Cerebellar cortex (tissue), 1 donor: ENCODE measurements at regions not wholly inside any gene's neighbourhood (a gene's known extent, or its start where the extent isn't known, plus 50 kb on each side); places are given as distances from the start of the nearest gene placed in this dataset.
"Not testable (repeated sequence)": the region's sequence is repeated elsewhere in the genome, so short reads cannot be mapped to it uniquely, and the experiment has no call there.

Experiments used
- DNase-seq: peaks from one replicate; pipeline ENCODE4 v3.0.0-alpha.2; 2015; ENCODE audit warnings: low spot score

- DNase-seq: no peak
Measured at GRCh38 chr5:158058208-158059120, 199.5 kb upstream of the CLINT1 start.

DNA sequence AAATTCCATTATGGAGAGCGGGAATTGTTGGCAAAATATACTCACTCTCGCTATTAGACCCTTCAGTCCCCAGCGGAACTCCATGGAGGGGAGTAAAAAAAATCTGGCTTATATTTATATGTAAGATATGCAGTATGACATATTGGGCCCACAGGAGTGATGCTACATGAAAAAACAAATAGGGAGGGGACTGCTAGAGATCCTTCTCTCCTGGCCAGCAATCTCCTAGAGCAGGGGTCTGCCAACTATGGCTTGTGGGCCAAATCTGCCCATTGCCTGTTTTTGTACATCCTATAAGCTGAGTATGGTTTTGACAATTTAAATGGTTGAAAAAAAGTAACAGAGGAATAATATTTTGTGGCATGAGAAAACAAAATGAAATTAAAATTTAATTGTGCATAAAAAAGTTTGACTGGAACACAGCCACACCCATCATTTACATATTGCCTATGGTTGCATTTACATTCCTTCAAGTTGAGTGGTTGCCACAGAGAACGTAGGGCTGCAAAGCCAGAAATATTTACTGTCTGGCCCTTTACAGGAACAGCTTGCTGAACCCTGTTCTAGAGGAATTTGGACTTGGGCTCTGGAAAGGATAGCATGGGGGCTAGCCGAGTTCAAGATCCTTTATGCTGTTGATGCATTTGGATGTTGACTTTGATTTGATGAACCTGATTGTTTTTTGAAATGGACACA, 197.3 kb upstream of the CLINT1 start:
- no peak for DNase-seq

GRCh38 chr5:158055111-158055501, 196.2 kb upstream of the CLINT1 start:
- no peak for DNase-seq

GRCh38 chr5:158054223-158055110, 195.5 kb upstream of the CLINT1 start:
- DNase-seq: no peak

DNA sequence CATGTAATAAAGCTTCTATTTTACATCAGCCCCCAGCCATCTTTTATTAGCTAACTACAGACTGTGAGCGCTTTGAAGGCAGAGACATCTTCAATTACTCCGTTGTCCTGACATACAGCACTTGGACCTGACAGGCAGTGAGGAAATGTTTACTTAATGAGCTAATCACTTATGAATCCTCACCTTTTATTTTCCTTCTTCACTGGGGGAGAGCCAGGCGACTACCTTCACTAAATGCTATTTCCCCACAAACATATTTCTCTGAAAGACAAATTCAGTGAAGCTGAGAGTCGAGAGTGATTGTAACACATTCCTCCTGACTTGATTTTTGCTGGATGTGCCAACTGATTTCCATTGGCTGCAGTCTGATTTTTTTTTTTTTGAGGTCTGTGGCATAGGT, 192.1 kb upstream of the CLINT1 start:
- no peak for DNase-seq

DNA sequence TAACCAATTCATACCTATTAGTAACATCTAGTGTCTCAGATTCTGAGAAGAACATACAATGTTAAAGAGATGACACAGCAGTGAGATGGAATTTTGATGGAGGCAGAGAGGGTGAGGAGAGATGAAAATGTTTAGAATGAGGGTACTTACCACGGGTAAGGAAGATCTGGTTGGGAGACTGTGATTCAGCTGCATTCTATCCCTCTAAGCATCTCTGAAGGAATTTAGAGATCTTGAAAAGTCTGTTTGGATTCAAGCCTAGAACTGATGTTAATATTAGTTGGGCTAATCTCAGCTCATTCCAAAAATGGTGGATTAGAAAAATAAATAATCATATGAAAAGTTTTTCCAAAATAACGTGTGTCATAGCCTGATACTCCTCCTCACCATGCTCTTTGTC, 191.5 kb upstream of the CLINT1 start:
- no peak for DNase-seq

GRCh38 chr5:158049459-158049858, 190.5 kb upstream of the CLINT1 start:
- DNase-seq: no peak

GRCh38 chr5:158045696-158046095, 186.8 kb upstream of the CLINT1 start:
- no peak for DNase-seq

DNA sequence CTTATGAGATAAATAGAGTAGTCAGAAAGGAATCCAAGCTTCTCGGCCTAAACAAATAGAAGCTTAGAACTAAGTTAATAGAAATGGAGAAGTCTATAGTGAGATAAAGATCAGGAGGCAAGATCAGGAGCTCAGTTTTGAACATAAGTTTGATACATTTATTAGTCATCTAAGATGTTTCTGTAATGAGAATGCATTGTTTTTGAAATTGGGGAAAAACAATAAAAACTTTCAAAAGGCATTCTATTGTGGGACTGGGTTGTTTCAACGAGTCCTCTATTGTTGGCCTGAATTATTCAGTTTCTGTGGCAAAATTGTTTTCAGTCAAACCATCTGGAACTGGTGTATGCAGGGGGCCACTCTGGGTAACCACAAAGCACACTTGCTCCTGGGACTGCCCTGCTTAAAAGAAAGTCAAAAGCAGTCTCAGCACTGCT, 181.0 kb upstream of the CLINT1 start:
- DNase-seq: no peak

DNA sequence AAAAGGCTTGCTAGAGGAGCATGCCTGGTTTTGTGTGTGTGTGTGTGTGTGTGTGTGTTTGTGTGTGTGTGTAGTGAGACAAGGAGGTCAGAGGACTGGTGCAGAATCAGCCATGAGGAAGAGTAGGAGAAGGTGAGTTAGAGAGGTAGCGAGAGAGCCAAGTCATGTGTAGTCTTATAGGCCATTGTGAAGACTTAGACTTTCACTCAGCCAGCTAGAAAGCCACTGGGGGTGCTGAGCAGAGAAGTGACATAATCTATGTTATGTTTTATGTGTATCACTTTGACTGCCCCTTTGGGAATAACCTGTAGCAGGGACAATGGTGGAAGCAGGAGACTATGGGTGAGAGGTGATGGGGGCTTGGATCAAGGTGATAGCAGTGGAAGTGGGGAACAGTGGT, 180.5 kb upstream of the CLINT1 start:
- DNase-seq: no peak

- not testable (repeated sequence) for DNase-seq
Measured at GRCh38 chr5:158036983-158037595, 178.1 kb upstream of the CLINT1 start.

- DNase-seq: not testable (repeated sequence)
Measured at GRCh38 chr5:158034586-158034985, 175.6 kb upstream of the CLINT1 start.

DNA sequence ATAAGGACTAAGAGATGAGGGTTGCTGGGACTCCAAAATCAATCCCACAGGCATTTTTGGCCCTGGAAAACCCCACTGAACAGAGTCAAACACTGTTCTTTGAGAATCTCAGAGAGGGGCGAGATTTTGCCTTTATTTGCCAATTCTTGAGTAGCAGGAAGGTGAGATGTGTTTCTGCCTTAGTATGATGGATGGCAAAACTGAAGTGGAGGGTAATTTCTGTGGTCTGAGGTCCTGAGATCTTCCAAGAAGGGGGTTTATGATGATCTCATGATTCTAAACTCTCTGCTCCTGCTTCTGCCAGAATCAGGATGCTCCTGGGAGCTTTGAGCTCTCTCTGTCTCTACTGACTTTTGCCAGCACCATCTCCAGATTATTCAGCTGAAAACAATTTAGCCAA, 174.8 kb upstream of the CLINT1 start:
- no peak for DNase-seq

GRCh38 chr5:158033076-158033475, 174.1 kb upstream of the CLINT1 start:
- no peak for DNase-seq

- DNase-seq: no peak
Measured at GRCh38 chr5:158032246-158032645, 173.3 kb upstream of the CLINT1 start.

- no peak for DNase-seq
Measured at GRCh38 chr5:158027806-158028775, 169.1 kb upstream of the CLINT1 start.

DNA sequence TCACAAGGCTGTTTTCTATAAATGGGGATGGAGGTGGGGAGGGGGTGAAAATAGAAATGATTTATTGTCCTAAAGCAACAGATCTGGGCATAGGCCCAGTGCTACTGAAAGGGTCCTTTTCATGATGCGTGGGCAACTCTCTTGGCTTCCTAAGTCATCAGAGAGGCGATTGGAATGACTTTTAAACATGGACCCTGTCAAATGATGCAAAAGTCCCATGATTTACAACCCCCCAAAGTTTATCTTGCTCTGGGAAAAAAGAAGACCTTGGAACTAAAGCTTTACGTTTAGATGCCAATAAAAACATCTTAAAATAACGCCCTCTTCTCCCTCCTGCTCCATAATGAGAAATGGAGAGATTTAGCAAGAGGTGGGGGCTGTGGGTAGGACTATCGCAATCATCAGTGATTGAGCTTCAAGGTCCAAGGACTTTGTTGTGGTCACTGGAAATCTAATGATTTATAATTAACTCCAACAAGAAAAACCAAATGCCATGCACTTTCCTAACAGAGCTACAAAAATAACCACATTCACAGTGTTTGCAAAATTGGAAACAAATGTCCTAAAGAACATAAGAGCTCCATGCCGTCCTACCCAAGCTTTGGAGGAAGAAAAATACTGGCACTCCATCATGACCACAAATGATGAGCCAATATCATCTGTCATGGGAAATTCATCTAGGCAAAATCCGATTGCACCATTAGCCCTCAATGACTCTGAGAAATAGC, 167.5 kb upstream of the CLINT1 start:
- DNase-seq: no peak

DNA sequence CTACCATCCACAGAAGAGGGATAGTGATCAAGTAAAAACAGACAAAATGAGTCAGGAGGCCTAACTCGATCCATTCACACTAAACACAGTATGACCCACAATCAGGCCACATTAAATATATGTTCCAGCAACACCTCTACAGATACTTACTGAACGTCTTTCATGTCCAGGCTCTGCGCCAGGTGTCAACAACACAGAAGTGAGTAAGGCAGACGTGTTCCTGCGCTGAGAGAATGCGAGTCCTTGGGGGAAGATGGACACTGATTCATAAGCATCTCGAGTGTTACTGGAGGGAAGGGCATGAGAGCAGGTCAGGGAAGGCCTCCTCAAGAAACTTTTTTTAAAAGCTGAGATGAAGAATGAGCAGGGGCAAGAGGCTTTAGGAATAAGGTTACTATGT, 164.3 kb upstream of the CLINT1 start:
- no peak for DNase-seq

DNA sequence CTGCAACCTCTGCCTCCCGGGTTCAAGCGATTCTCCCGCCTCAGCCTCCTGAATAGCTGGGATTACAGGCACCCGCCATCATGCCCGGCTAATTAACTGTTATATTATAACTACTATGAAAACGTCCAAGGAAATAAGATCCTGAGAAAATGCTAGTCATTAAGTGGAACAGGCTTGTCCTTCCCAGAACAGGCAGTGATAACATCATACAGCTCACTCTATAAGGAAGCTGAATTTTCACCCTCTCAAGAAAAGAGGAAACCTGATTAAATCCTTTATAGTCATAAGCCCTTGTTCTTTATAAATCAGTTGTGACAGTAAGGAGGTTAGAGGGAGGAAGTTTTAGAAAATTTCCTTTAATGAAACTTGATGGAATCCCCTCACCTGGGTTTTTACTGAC, 163.9 kb upstream of the CLINT1 start:
- no peak for DNase-seq

DNA sequence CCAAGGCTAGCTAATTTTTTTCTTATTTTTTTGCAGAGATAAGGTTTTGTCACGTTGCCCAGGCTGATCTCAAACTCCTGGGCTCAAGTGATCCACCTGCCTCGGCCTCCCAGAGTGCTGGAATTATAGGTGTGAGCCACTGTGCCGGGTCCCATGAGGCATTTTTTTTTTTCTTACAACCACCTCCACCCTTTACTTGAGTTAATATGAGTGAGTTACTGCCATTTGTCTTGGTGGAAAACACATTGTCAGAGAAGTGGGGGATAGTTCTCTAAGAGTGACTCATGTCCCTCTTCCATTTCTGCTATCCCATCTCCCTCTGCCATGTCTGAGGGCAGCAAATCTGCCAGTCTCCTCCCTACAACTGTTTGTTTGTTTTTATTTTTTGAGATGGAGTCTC, 163.4 kb upstream of the CLINT1 start:
- no peak for DNase-seq
